Left kidney (tissue), 1 donor: ENCODE measurements at regions not wholly inside any gene's neighbourhood (a gene's known extent, or its start where the extent isn't known, plus 50 kb on each side); places are given as distances from the start of the nearest gene placed in this dataset.
A peak's percentile ranks its signal among the peaks of the same experiment; 100 is the strongest.

ENCODE experiments used
- DNase-seq: peaks from one replicate; pipeline ENCODE4 v3.0.0-alpha.2; 2013

DNA sequence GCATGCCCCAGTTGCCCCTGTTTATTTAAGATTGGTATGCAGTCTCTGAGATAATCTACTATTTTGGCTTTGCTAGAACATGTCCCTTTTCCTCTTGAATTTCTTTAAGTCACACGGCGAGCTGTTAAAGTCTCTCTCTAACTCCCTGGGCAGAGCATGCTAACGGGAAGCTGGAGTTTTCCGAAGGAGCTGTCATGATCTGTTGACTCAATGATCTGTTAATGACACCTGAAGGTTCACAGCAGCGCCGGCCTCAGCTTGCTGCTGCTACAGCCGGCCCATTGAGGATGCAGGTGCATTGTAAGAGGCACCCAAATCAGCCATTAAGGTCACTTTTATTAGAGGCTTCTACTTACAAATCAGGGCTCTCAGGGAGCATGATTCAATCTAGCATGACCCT is 1203.4 kb downstream of the MAT2B start:
- no peak for DNase-seq

DNA sequence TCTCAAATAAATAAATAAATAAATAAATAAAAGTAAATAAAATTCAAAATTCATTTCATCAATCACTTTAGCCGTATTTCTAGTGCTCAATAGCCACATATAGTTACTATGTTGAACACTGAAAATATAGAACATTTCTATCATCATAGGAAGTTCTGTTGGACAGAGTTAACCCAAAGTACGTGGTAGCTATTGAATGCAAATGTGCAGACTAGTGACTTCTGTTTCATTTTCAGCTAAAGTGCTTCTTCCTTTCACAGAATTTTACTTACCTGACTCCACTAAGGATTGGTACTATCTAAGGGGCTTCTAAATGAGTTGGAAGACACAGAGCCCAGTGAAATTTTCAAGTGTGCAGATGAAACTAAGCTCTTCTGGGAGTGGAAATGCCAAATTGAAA is 1208.3 kb downstream of the MAT2B start:
- no peak for DNase-seq

DNA sequence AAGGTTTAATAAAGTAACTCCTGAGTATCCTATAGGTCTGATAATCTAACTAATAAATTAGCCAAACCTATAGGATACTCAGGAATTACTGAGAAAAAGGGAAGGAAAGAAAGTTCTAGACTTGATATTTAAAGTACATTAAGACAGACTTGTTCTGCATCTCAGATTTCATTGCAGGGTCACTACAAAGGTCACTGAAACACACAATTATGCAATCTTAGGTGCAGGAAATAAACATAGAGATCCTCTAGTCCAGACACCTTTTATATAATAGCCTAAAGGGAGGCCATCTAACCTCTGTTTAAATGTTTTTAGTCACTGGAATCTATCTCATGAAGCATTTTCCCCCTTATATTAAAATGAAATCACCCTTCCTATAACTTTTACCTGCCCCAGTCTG is 1215.7 kb downstream of the MAT2B start:
- DNase-seq = no peak

DNA sequence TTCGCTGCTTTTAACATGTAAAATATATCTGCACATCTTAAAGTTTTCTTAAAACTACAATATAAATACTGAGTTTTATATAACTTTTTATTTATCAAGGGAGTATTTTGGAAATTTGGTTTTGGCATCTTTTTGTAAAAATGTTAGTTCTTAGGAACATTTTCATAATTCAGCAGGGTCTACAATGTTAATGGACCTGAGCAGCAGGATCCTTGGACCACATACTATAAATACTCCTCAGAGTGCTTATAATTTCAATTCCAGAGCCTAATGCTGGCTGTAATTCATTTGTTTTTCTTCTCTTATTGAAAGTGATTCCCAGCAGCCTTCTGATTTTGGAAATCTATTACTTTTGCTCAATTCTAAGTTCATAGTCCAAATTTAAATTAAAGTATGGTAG is 1216.2 kb downstream of the MAT2B start:
- DNase-seq = no peak

DNA sequence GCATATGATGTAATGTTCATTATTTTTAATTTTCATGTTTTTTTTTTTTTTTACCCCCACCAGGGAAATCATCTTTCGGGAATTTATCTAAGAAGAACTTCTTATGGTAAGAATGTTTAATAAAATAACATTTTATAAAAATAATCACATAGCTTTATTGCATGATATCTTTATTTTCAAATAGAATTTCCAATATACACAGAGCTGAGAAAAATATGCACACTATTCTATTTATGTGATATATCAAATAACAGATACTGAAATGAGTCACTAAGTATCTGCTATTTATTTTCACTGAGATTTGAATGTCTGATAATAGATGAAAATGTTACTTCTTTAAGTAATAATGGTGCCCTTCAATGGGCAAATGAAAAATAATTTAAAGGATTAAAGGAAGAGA is 1217.3 kb downstream of the MAT2B start:
- no peak for DNase-seq

DNA sequence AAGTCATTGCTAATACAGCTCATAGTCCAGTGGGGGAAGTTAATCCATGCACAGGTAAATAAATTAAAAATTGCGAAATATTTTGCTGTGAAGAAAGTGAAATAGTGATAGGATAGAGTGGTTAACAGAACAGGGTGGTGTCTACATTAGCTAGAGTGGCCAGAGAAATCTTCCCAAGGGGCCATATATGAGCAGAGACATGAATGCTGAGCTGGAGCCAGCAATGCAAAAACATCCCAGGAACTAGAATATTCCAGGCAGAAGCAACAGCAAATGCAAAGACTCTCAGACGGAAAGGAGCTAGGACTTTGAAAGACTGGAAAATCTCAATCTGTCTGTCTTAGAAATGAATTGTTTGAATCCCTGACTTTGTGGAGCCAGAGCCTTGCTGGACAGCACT is 1221.6 kb downstream of the MAT2B start:
- no peak for DNase-seq

DNA sequence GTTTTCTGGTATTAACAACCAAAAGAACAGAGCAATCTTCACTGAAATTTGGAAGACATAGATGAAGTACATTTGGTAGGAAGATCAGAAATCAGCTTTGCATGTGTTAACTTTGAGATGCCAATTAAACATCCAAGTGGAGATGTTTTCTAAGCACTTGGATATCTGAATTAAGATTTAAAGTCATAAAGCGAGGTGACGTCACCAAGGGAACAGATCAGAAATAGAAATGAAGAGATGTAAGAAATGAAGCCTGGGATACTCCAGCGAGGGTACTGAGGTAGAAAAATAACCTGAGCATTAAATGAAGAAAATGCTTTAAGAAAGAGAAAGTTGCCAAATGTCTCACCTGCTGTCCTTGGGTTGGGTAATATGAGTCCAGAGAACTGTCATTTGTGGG is 1223.3 kb downstream of the MAT2B start:
- DNase-seq = no peak

DNA sequence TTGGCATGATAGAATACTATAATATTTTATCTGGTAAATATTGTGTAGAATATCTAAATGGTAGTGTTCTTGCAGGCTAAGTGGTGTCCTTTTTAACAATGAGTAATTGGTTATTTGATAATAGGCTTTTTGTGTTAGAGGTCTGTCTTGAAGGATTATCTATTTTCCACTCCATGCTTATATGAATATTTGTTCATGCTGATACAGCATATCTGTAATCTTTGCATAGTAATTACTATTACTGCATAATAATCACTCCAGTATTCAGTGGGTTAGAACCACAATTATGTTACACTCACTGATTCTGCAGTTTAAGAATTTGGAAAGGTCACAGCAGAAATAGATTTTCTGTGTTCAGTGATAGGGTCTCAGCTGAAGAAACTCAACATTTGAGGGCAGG is 1229.9 kb downstream of the MAT2B start:
- no peak for DNase-seq

DNA sequence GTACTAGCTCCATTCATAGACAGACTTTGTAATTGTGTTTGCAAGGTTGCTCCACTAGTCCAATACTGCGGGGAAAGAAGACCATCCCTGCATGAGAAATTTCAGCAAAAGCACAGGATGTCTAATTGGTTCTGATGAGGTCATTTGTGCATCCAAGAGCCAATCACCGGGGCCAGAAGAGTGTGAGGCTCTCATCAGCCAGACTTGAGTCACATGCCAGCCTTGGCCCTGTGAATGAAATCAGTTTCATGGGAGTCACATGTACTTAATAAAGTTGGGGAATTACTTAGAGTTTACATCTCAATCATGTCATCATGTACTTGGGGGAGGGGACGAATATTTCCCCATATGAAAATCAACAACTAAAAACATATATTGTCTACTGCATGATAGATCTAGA is 1236.0 kb downstream of the MAT2B start:
- DNase-seq = no peak

DNA sequence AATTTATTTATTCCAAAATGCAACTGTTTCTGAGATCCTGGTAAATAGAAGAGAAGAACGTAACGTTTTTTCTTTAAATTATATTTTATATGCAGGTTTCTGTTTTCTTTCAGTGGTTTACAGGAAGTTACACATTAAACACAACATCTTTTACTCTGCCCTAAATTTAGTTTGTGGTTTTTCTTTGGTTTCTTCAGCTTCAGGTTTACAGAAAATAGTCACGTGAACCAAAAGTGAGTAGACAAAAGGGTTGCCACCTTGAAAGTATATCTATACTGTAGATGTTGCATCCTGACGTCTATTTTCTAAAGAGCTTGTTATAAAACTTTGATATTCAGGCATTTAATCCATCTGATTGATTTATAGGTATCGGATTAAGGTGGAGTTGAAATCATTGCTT is 1236.6 kb downstream of the MAT2B start:
- DNase-seq = no peak

DNA sequence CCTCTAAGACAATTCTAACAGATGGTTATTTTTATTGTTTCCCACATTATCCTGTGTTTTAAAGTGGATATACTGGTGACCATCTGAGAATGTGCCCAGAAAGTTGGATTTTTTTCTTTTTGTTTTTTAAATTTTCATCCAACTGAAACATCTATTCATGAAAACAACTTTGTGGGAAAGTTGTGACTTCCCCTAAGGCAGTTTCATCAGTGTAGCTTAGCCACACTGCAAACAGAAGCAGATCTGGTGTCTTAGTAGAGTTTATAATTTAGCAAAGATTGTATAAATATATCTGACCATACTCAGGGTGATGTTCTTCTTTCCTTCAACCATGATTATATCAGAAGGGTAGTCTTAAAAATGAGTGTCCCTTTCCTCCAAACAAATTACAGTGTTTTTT is 1241.3 kb downstream of the MAT2B start:
- no peak for DNase-seq

DNA sequence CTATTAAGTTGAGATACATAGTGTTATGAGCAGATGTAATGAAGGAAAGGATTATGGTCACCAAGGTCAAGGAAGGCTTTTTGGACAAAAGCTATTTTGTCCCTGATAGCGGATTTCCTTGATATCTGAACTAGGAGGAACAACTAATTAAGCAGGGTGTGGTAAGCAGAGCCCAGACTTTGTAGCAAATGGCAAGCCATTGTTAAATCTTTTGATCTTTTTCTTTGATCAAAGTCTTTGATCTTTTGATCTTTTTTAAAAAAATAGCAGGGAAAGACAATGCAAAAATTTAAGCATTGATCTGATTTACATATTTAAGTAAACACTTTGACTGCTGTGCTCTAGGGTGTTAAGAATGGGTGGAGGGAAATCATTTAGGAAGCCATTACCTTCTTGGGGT is 1242.0 kb downstream of the MAT2B start:
- DNase-seq = no peak

DNA sequence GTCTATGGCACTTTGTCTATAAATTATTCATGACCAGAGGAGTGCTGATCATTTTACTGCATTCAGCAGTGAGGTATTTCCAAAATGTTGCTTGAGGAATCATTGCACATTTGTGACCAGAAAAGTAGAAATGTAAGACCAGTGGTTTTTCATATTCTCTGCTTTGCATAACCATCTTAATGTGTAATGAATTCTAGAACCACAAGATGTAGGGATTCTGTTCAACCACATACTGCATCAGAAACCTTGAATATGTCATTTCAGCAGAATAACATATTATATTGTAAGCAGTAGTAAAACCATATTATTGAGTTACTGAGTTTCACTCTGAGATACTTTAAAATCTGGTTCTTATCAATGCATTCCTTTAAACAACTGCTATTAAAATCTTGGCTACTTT is 1243.4 kb downstream of the MAT2B start:
- DNase-seq = no peak

DNA sequence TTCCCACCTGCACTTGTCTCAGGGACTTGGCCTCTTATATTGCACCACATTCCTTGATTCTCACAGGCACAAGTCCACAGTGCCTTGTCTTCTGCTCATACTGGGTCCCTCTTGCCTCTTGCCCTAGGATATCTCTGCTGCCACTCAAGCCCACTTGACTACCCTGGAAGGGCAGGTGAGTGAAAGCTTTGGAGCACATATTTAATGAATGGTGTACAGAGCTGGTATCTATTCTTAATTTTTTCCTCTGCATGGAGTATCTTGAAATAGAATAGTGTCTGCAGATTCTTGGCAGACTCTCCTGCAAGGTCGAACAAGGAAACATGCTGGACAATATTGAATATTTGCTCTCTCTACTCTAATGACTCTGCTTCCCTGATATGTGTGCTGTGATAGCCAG is 1248.0 kb downstream of the MAT2B start:
- no peak for DNase-seq

DNA sequence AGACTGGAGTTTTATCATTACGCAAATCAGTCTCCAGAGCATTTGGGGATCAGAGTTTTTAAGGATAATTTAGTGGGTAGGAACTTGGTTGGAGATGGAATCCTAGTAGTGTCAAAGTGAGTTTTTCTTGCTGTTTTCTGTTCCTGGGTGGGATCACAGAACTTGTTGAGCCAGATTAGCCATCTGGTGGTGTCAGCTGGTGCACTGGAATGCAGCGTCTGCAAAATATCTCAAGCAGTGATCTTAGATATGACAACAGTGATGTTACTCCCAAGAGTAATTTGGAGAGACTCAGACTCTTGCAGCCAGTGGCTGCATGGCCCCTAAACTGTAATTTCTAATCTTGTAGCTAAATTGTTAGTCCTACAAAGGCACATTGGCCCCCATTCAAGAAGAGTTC is 1257.8 kb downstream of the MAT2B start:
- no peak for DNase-seq

DNA sequence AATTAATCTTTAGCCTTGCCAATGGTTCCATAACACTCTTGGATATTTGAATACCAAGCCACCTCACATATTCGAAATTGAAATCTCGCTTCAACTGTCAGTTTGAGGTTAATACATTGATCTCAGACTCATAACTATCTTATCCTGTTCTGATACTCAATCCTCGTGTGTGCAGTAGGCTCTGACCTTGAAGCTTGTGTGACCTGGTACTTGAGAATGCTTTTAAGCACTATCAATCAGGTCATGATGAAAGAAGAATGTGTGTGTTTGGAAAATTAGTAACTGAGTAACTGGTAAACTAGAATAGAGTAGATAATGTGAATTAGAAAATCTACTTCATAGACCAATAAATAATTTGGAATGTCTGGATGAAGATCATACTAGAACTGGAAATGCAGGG is 1266.7 kb downstream of the MAT2B start:
- DNase-seq = no peak

DNA sequence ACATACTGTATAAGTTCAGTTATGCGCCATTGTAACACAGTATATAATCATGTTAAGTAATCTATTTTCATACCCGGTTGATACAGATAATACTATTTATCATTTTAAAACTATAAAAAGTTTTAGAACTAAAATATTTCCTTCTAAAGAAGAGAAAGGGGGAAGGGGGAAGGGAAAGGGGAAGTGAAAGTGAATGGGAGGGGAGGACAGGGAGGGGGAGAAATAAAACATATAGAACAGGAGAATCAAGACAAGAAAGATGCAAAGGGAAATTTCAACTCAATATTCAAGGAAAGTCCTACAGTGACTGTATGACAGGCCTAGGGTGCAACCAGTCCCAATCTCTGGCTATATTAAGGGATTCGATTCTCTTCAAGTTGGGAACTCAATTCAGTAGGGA is 1278.8 kb downstream of the MAT2B start:
- no peak for DNase-seq

DNA sequence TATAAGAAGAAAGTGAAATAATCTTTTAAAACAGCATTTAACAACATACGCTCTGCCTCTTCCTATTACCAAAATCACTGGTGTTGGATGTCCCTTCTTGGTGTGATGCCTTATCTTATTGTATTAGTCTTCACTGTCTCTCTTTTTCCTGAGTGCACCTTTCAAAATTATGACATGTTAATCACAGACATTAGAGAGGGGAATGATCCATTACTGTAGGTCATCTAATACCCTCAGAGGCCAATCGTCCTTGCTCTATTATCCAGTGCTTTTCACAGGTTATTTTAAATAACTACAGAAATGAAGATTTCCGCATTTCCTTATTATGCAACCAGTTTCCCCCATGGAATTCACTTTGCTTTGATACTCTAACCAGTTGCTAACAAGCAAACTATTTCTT is 1292.7 kb downstream of the MAT2B start:
- no peak for DNase-seq

DNA sequence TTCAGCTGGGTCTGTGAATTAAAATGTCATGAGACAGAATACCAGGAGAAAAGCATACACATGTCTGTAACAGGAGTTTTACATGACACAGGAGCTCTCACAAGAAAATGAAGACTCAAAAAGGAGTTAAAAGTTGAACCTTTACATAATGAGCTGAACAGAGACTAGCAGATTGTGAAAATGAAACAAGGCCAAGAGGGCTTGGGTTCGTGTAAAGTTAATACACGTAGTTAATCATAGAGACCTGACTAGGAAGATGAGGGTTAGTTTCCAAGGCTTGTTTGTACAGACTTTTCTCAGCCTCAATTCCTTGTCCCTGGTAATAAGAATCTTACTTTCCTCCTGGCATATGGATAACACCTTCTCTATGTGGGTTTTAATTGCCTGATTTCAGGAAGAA is 1294.0 kb downstream of the MAT2B start:
- DNase-seq = no peak

DNA sequence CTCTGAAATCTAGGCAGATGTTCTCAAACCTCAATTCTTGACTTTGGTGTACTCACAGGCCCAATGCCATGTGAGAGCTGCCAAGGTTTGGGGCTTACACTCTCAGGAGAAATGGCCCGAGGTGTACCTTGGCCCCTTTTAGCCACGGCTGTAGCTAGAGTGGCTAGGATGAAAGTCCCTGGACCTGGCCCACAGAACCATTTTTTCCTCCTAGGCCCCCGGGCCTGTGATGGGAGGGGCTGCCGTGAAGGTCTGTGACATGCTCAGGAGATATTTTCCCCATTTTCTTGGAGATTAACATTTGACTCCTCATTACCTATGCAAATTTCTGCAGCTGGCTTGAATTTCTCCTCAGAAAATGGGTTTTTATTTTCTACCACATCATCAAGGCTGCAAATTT is 1296.5 kb downstream of the MAT2B start:
- no peak for DNase-seq

DNA sequence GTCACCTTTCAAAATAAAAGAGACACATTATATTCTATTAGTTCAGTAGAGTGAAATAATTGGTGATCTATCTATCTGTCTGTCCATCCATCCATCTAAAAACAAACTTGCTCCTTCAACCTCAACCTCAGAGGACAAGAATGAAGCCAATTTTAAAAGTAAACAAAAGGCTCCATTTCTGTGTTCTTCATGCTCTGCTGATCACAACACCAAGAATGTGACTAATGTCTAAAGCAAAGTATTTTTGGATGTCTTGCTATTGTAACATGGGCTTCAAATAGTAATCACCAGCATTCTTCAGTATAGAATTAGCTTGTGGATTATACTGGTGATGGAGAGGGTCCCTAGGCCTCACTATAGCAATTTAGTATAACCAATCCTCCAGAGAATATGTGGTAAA is 1304.4 kb downstream of the MAT2B start:
- DNase-seq = peak; percentile 3

DNA sequence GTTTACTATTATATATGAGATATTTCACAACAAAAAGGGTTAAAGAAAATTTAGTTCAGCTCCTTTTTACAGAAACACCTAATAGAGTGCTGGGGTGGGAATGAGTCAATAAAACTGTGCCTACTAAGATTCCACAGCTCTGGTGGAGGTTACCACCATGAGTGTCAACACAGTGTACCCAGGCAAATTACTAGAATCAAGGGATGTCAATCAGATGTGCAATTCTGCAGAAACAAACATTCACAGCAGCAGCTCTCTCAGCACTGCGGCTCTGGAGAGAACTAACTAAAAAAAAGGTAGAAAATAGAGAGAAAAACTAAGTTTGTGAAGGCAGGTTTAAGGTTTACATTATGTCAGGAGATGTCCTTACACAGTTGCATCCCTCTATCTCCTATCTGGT is 1313.0 kb downstream of the MAT2B start:
- DNase-seq = no peak

DNA sequence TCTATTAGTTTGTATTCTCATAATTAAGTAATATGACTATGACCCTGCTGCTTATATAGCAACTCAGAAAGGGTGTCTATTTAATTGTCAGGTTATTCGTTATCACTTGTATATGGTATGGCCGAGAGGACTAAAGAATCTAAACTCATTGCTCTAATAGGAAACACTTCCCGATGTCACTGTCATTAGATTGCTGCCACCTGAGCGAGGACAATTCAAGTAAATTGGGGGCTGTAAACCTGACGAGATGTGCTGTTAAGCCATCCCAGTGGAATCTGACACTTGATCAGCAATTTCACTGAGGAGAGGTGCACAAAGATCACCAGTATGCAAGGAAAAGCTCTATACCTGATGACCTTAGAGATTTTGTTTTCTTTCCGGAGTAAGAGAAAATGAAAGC is 1319.3 kb downstream of the MAT2B start:
- DNase-seq = no peak

DNA sequence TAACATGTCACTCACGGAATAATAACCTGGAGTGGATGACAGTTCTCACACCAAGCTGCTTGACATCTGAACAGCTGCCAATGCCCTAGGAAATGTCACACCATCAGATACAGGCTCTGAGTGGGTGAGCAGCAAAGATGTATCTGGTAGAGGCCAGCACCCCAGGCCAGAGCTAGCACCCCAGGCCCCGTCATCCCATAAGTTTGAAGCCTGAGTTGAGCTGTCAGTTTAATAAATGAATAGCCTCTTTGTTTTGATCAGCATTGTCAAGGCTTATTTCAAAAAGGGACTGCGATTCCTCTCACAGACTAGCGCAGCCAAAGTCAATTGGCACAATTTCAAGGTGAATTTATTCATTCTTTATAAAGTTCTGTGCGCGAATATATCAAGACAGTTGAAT is 1327.1 kb downstream of the MAT2B start:
- no peak for DNase-seq

DNA sequence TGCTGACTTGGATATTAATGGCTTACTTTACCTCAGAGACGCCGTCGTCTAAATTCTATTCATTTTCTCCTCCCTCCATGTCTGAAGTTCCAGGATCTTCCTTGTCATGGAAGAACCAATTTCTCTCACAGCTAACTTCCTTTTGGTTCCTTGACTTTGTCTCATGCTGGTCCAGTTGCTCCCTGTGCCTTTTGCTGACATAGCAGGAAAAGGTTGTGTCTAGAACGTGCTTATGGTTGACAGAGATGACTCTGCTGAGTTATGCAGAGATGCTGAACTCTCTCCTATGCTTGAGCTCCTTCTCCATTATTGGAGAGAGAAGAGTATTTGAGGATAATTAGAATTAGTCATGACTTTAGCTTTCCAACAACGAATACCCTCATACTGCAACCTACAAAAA is 1338.9 kb downstream of the MAT2B start:
- DNase-seq = no peak

DNA sequence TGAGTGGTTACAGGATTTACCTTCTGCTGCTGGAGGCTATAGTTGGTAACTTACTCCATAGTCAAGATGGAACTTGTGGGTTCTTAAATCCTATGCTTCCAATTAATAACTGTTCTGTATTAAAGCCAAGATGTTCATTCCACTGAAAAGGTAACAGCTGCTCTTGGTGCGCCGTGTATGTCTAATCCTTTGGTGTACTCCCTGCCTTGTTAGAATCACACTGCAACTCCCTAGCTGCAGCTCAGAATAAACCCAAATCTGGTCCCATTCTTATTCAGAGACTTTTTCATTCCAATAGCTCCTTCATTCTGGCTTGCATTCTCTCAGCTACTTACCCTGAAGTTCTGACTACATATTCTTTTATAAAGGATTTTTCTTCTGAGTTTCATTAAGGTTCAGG is 1355.5 kb downstream of the MAT2B start:
- DNase-seq = no peak
